ENCODE measurements at regions not wholly inside any gene's neighbourhood (a gene's known extent, or its start where the extent isn't known, plus 50 kb on each side); places are given as distances from the start of the nearest gene placed in this dataset.

- Histone ChIP-seq H3K79me1 (ENCODE audit: low read depth in 1 of 2, low read length in 2 of 2) (no peaks in the 10 kb centered on the region), H3K23ac (ENCODE audit: low read depth, low read length) (no peak overlapping the region), H4K20me1 (ENCODE audit: insufficient read depth, low read length) (no peaks in the 10 kb centered on the region), H2BK20ac (ENCODE audit: low read depth, low read length) (no peak overlapping the region), H3K4ac (ENCODE audit: low read depth, low read length) (no peak overlapping the region), H4K5ac (ENCODE audit: low read depth, low read length) (no peak overlapping the region), H2BK5ac (ENCODE audit: low read depth, low read length, poor library complexity, severe bottlenecking) (no peak overlapping the region), H2AFZ (replicated peaks; ENCODE audit: low read length, poor library complexity) (no peak overlapping the region), H2BK120ac (ENCODE audit: low read depth, low read length) (no peak overlapping the region), H2AK9ac (replicated peaks; ENCODE audit: low read depth, low read length, poor library complexity) (no peak overlapping the region), H3K4me3 (ENCODE audit: insufficient read depth, low read depth, low read length) (no peak overlapping the region), H3K18ac (ENCODE audit: low read depth, low read length) (no peak overlapping the region), H3K4me2 (ENCODE audit: low read depth, low read length) (no peak overlapping the region), H3K9ac (ENCODE audit: low read depth, low read length) (no peak overlapping the region), H3K9me1 (ENCODE audit: insufficient read depth, low read length) (no peaks in the 10 kb centered on the region), H3K9me3 (ENCODE audit: control insufficient read depth, insufficient read depth, low read length) (peaks cover 9% of the 10 kb centered on the region), H3K27me3 (ENCODE audit: control insufficient read depth, insufficient read depth, low read length) (no peaks in the 10 kb centered on the region), H3K4me1 (ENCODE audit: control insufficient read depth, insufficient read depth, low read length) (no peaks in the 10 kb centered on the region), H2BK15ac (ENCODE audit: low read depth, low read length) (no peak overlapping the region), H3K56ac (ENCODE audit: extremely low read depth, insufficient read depth, low read length) (no peak overlapping the region), H4K91ac (ENCODE audit: insufficient read depth, low read depth, low read length) (no peak overlapping the region), H3K27ac (ENCODE audit: insufficient read depth, low read length) (no peak overlapping the region), H2AK5ac (ENCODE audit: low read depth, low read length) (no peak overlapping the region), H4K8ac (ENCODE audit: low read depth in 2 of 2, low read length in 2 of 2) (no peak overlapping the region), H3K36me3 (ENCODE audit: control insufficient read depth, insufficient read depth, low read length) (no peaks in the 10 kb centered on the region), H3K14ac (replicated peaks; ENCODE audit: low read depth, low read length) (no peak overlapping the region)
- TF ChIP-seq SMC3 (IDR thresholded peaks at IDR 0.05; ENCODE audit: low read depth, low read length): no peak
- BruUV-seq (replicated peaks): no TSS peak
- WGBS, 2 experiments (ENCODE audit: extremely low coverage in 2 of 2, insufficient read length in 1 of 2): no CpG with 5 or more reads among the region's 1 CpG
- intact Hi-C loops (cut with micrococcal nuclease): no loop called here
- ChIA-PET CTCF (no interaction called here), POLR2A (ENCODE audit: unreplicated experiment) (no interaction called here)
- DNase-seq (no peak), ATAC-seq (ENCODE audit: low read depth) (no peak)
- in situ Hi-C loops (cut with MboI; ENCODE audit: low sequenced_read_pairs): no loop called here
- dilution Hi-C loops (cut with HindIII; ENCODE audit: low sequenced_read_pairs, unreplicated experiment): no loop called here
Observed at GRCh38 chr7:49639068-49639593, 134.3 kb upstream of the VWC2 start.

Measured in IMR-90 (cell line).